ENCODE measurements at regions not wholly inside any gene's neighbourhood (a gene's known extent, or its start where the extent isn't known, plus 50 kb on each side); places are given as distances from the start of the nearest gene placed in this dataset.

- TF ChIP-seq CTCF (conservative IDR thresholded peaks at IDR 0.05) (no peak), EZH2 (IDR thresholded peaks at IDR 0.05; ENCODE audit: low read depth) (no peak)
- no peaks in the 10 kb centered on the region for H3F3A ChIP-seq (ENCODE audit: insufficient read depth, low read depth)
- POLR2A ChIA-PET (ENCODE audit: unreplicated experiment) = no interaction called here
- H3K79me2 ChIP-seq (ENCODE audit: low read depth) = no peaks in the 10 kb centered on the region
- H3K9me3 ChIP-seq (ENCODE audit: insufficient read depth, low read depth) = no peaks in the 10 kb centered on the region
- intact Hi-C loops (cut with micrococcal nuclease; ENCODE audit: unreplicated experiment) = no loop called here
- CTCF ChIA-PET = no interaction called here
- no peak overlapping the region for H2AFZ ChIP-seq
- no peak overlapping the region for H3K27ac ChIP-seq
- no peak overlapping the region for H3K4me2 ChIP-seq
- no peak for DNase-seq
- H3K36me3 ChIP-seq (ENCODE audit: low read depth) = no peaks in the 10 kb centered on the region
- H3K27me3 ChIP-seq (ENCODE audit: insufficient read depth, low read depth) = no peaks in the 10 kb centered on the region
- no peaks in the 10 kb centered on the region for H4K20me1 ChIP-seq (ENCODE audit: insufficient read depth)
- H3K4me1 ChIP-seq (replicated peaks; ENCODE audit: insufficient read depth) = no peaks in the 10 kb centered on the region
- H3K9me2 ChIP-seq (ENCODE audit: insufficient read depth) = no peaks in the 10 kb centered on the region
- no TSS peak for BruUV-seq (replicated peaks)
- no peak overlapping the region for H3K4me3 ChIP-seq
Observed at GRCh38 chr10:55979203-55979602, 381.9 kb downstream of the ZWINT start.

GRCh38 chr10:55966101-55966500, 395.0 kb downstream of the ZWINT start:
- CTCF ChIA-PET = no interaction called here
- no peak for DNase-seq
- intact Hi-C loops (cut with micrococcal nuclease; ENCODE audit: unreplicated experiment) = no loop called here

GRCh38 chr10:55943403-55943802, 417.7 kb downstream of the ZWINT start:
- H3K4me1 ChIP-seq (replicated peaks; ENCODE audit: insufficient read depth) = no peaks in the 10 kb centered on the region
- no TSS peak for BruUV-seq (replicated peaks)
- no peaks in the 10 kb centered on the region for H3K9me3 ChIP-seq (ENCODE audit: insufficient read depth, low read depth)
- no peak overlapping the region for H3K27ac ChIP-seq
- TF ChIP-seq EZH2 (IDR thresholded peaks at IDR 0.05; ENCODE audit: low read depth) (no peak), CTCF (conservative IDR thresholded peaks at IDR 0.05) (no peak)
- no peaks in the 10 kb centered on the region for H3K9me2 ChIP-seq (ENCODE audit: insufficient read depth)
- POLR2A ChIA-PET (ENCODE audit: unreplicated experiment) = no interaction called here
- H3K4me2 ChIP-seq = no peak overlapping the region
- no peaks in the 10 kb centered on the region for H4K20me1 ChIP-seq (ENCODE audit: insufficient read depth)
- H3K36me3 ChIP-seq (ENCODE audit: low read depth) = no peaks in the 10 kb centered on the region
- DNase-seq = no peak
- H3F3A ChIP-seq (ENCODE audit: insufficient read depth, low read depth) = no peaks in the 10 kb centered on the region
- intact Hi-C loops (cut with micrococcal nuclease; ENCODE audit: unreplicated experiment) = no loop called here
- H3K79me2 ChIP-seq (ENCODE audit: low read depth) = no peaks in the 10 kb centered on the region
- H2AFZ ChIP-seq = no peak overlapping the region
- no peaks in the 10 kb centered on the region for H3K27me3 ChIP-seq (ENCODE audit: insufficient read depth, low read depth)
- CTCF ChIA-PET = no interaction called here
- H3K4me3 ChIP-seq = no peak overlapping the region

More at GRCh38 chr10:55966101-55966500, 395.0 kb downstream of the ZWINT start:
- Histone ChIP-seq H3K36me3 (ENCODE audit: low read depth) (no peaks in the 10 kb centered on the region), H3K4me3 (no peak overlapping the region), H3K4me2 (no peak overlapping the region), H3F3A (ENCODE audit: insufficient read depth, low read depth) (no peaks in the 10 kb centered on the region), H2AFZ (no peak overlapping the region), H3K9me2 (ENCODE audit: insufficient read depth) (no peaks in the 10 kb centered on the region), H3K27me3 (ENCODE audit: insufficient read depth, low read depth) (no peaks in the 10 kb centered on the region), H3K79me2 (ENCODE audit: low read depth) (no peaks in the 10 kb centered on the region), H3K9me3 (ENCODE audit: insufficient read depth, low read depth) (no peaks in the 10 kb centered on the region), H3K4me1 (replicated peaks; ENCODE audit: insufficient read depth) (no peaks in the 10 kb centered on the region), H4K20me1 (ENCODE audit: insufficient read depth) (no peaks in the 10 kb centered on the region), H3K27ac (no peak overlapping the region)
- no TSS peak for BruUV-seq (replicated peaks)
- TF ChIP-seq CTCF (conservative IDR thresholded peaks at IDR 0.05) (no peak), EZH2 (IDR thresholded peaks at IDR 0.05; ENCODE audit: low read depth) (no peak)
- POLR2A ChIA-PET (ENCODE audit: unreplicated experiment) = no interaction called here
